GM23338 (cell line): ENCODE measurements at regions not wholly inside any gene's neighbourhood (a gene's known extent, or its start where the extent isn't known, plus 50 kb on each side); places are given as distances from the start of the nearest gene placed in this dataset.

Experiments
- ATAC-seq: fragments of 200-7000 bp; cut with Tn5 transposase; 3 replicates; pipeline ENCODE4 v1.9.1; 2020
- DNase-seq: peaks from one replicate; pipeline ENCODE4 v3.0.0-alpha.2; 2015; ENCODE audit warnings: low spot score
- H2AFZ ChIP-seq: fragments of 200-600 bp; sonication (generic); 2 replicates; pipeline ENCODE4 v1.8.0; 2016; ENCODE audit warnings: antibody characterized with exemption, mild to moderate bottlenecking, moderate library complexity
- H3F3A ChIP-seq: fragments of 200-600 bp; sonication (generic); replicated peaks from 2 replicates; pipeline ENCODE4 v1.8.0; 2017; ENCODE audit warnings: antibody characterized with exemption, mixed run types, low read depth
- H3K27ac ChIP-seq: fragments of 200-600 bp; sonication (generic); 2 replicates; pipeline ENCODE4 v1.6.1; 2016; ENCODE audit warnings: low read depth
- H3K27me3 ChIP-seq: fragments of 200-600 bp; sonication (generic); 2 replicates; pipeline ENCODE4 v1.8.0; 2016; ENCODE audit warnings: mild to moderate bottlenecking, mixed run types, moderate library complexity; ENCODE audit not compliant: insufficient read depth
- H3K36me3 ChIP-seq: fragments of 200-600 bp; sonication (generic); 2 replicates; pipeline ENCODE4 v1.8.0; 2016; ENCODE audit warnings: mild to moderate bottlenecking; ENCODE audit not compliant: insufficient read depth
- H3K4me1 ChIP-seq: fragments of 200-600 bp; sonication (generic); 2 replicates; pipeline ENCODE4 v1.8.0; 2016; ENCODE audit warnings: mild to moderate bottlenecking, moderate library complexity; ENCODE audit not compliant: insufficient read depth
- H3K4me2 ChIP-seq: fragments of 200-600 bp; sonication (generic); 2 replicates; pipeline ENCODE4 v1.7.1; 2017; ENCODE audit warnings: mixed run types
- H3K4me3 ChIP-seq: fragments of 200-600 bp; sonication (generic); 2 replicates; pipeline ENCODE4 v1.6.1; 2016; ENCODE audit warnings: mixed run types
- H3K79me2 ChIP-seq: fragments of 200-600 bp; sonication (generic); replicated peaks from 2 replicates; pipeline ENCODE4 v1.8.0; 2017; ENCODE audit warnings: mild to moderate bottlenecking; ENCODE audit not compliant: insufficient read depth
- H3K9me2 ChIP-seq: fragments of 200-600 bp; sonication (generic); 2 replicates; pipeline ENCODE4 v1.8.0; 2017; ENCODE audit not compliant: insufficient read depth
- H4K20me1 ChIP-seq: fragments of 200-600 bp; sonication (generic); replicated peaks from 2 replicates; pipeline ENCODE4 v1.8.0; 2017; ENCODE audit warnings: mild to moderate bottlenecking; ENCODE audit not compliant: insufficient read depth
- H3K27ac Mint-ChIP-seq: 2 replicates; pipeline ENCODE4 v1.8.0; 2020; ENCODE audit warnings: inconsistent platforms, mild to moderate bottlenecking, moderate library complexity, mixed read lengths
- H3K27me3 Mint-ChIP-seq: 3 replicates; pipeline ENCODE4 v1.8.0; 2022; ENCODE audit warnings: low read depth, mild to moderate bottlenecking, moderate library complexity, mixed read lengths, inconsistent platforms; ENCODE audit not compliant: insufficient read depth, poor library complexity
- H3K36me3 Mint-ChIP-seq: 3 replicates; pipeline ENCODE4 v1.8.0; 2021; ENCODE audit warnings: low read depth, mild to moderate bottlenecking, inconsistent platforms, moderate library complexity, mixed read lengths
- H3K4me1 Mint-ChIP-seq: 3 replicates; pipeline ENCODE4 v1.8.0; 2020; ENCODE audit warnings: mild to moderate bottlenecking, inconsistent platforms, mixed read lengths
- H3K4me3 Mint-ChIP-seq: 3 replicates; pipeline ENCODE4 v1.8.0; 2021; ENCODE audit warnings: moderate library complexity, mild to moderate bottlenecking, inconsistent platforms, mixed read lengths
- H3K9me3 Mint-ChIP-seq: 3 replicates; pipeline ENCODE4 v1.8.0; 2020; ENCODE audit warnings: moderate library complexity, mild to moderate bottlenecking, inconsistent platforms, mixed read lengths
- CREB1 ChIP-seq: fragments of 250-450 bp; sonication (Bioruptor Pico); IDR thresholded peaks from 2 replicates; pipeline ENCODE4 v1.5.0; 2020; ENCODE audit warnings: low read depth, mild to moderate bottlenecking, moderate library complexity
- CTCF ChIP-seq, 2 experiments: fragments of 200-600 bp in 1 of 2; sonication (generic) in 1 of 2; conservative IDR thresholded peaks; 2 replicates each; pipeline versions ENCODE4 v1.5.1 to v1.6.1; 2016 to 2017; ENCODE audit warnings: antibody characterized with exemption in 2 of 2, low read depth in 2 of 2, mild to moderate bottlenecking in 2 of 2, moderate library complexity in 1 of 2
- ETS1 ChIP-seq: IDR thresholded peaks from 2 replicates; pipeline ENCODE4 v1.6.1; 2016; ENCODE audit warnings: antibody characterized with exemption
- EZH2 ChIP-seq: fragments of 200-600 bp; sonication (generic); IDR thresholded peaks from one replicate; pipeline ENCODE4 v1.8.0; 2017; ENCODE audit warnings: antibody characterized with exemption, mild to moderate bottlenecking, low read depth; ENCODE audit not compliant: unreplicated experiment
- EZH2phosphoT487 ChIP-seq: fragments of 200-600 bp; sonication (generic); IDR thresholded peaks from one replicate; pipeline ENCODE4 v1.8.1; 2018; ENCODE audit warnings: antibody characterized with exemption; ENCODE audit not compliant: unreplicated experiment
- JUNB ChIP-seq: IDR thresholded peaks from one replicate; pipeline ENCODE4 v1.6.1; 2016; ENCODE audit warnings: antibody characterized with exemption; ENCODE audit not compliant: unreplicated experiment
- NANOG ChIP-seq: IDR thresholded peaks from 2 replicates; pipeline ENCODE4 v1.6.1; 2016; ENCODE audit warnings: antibody characterized with exemption, borderline replicate concordance
- POLR2AphosphoS5 ChIP-seq: IDR thresholded peaks from 2 replicates; pipeline ENCODE4 v1.6.1; 2016; ENCODE audit warnings: antibody characterized with exemption, low read depth
- REST ChIP-seq: IDR thresholded peaks from one replicate; pipeline ENCODE4 v1.6.1; 2018; ENCODE audit warnings: antibody characterized with exemption; ENCODE audit not compliant: unreplicated experiment
- STAT1 ChIP-seq: IDR thresholded peaks from one replicate; pipeline ENCODE4 v1.6.1; 2016; ENCODE audit warnings: antibody characterized with exemption; ENCODE audit not compliant: unreplicated experiment
- ZNF114 ChIP-seq: fragments of 250-450 bp; sonication (Bioruptor Pico); IDR thresholded peaks from 2 replicates; pipeline ENCODE4 v1.5.0; 2020; ENCODE audit warnings: mild to moderate bottlenecking, moderate library complexity
- ZNF331 ChIP-seq: fragments of 250-450 bp; sonication (Bioruptor Pico); IDR thresholded peaks from 2 replicates; pipeline ENCODE4 v1.5.0; 2020; ENCODE audit warnings: low read depth, mild to moderate bottlenecking, moderate library complexity
- ZNF462 ChIP-seq: fragments of 250-450 bp; sonication (Bioruptor Pico); IDR thresholded peaks from 2 replicates; pipeline ENCODE4 v1.5.0; 2020; ENCODE audit warnings: mild to moderate bottlenecking, moderate library complexity

GRCh38 chr2:41854227-41854626 lies 193.6 kb upstream of the PKDCC start:
- H3K9me3 Mint-ChIP-seq, result no peaks in the 10 kb centered on the region
- Histone ChIP-seq H3K4me2 (no peak overlapping the region), H3K4me3 (no peak overlapping the region), H2AFZ (no peak overlapping the region), H3K9me2 (no peaks in the 10 kb centered on the region), H4K20me1 (no peaks in the 10 kb centered on the region), H3K79me2 (no peaks in the 10 kb centered on the region), H3K27ac (no peak overlapping the region), H3K4me1 (no peaks in the 10 kb centered on the region), H3F3A (no peaks in the 10 kb centered on the region), H3K36me3 (no peaks in the 10 kb centered on the region), H3K27me3 (no peaks in the 10 kb centered on the region)
- TF ChIP-seq EZH2 (no peak), ETS1 (no peak), ZNF462 (CRISPR knock-in tag) (no peak), ZNF114 (no peak), POLR2AphosphoS5 (no peak), EZH2phosphoT487 (no peak), NANOG (no peak), ZNF331 (CRISPR knock-in tag) (no peak), CREB1 (CRISPR knock-in tag) (no peak), REST (no peak), STAT1 (no peak), JUNB (no peak), CTCF (conservative IDR thresholded peaks at IDR 0.05; ENCODE audit: low read depth in 2 of 2) (no peak)
- H3K4me1 Mint-ChIP-seq, result no peaks in the 10 kb centered on the region
- H3K36me3 Mint-ChIP-seq, result no peaks in the 10 kb centered on the region
- no peak overlapping the region for H3K4me3 Mint-ChIP-seq
- ATAC-seq (no peak), DNase-seq (no peak)
- no peak overlapping the region for H3K27ac Mint-ChIP-seq
- H3K27me3 Mint-ChIP-seq, result peaks cover 2% of the 10 kb centered on the region
